ENCODE measurements at regions not wholly inside any gene's neighbourhood (a gene's known extent, or its start where the extent isn't known, plus 50 kb on each side); places are given as distances from the start of the nearest gene placed in this dataset.

GRCh38 chr3:168532135-168532534 is 436.4 kb upstream of the GOLIM4 start:
- H3K4me3 ChIP-seq (replicated peaks; ENCODE audit: low read depth, low read length), result no peak overlapping the region
- no peaks in the 10 kb centered on the region for H3K27me3 ChIP-seq (replicated peaks; ENCODE audit: control insufficient read depth, insufficient read depth, low read length)
- TF ChIP-seq, protein P1, sequence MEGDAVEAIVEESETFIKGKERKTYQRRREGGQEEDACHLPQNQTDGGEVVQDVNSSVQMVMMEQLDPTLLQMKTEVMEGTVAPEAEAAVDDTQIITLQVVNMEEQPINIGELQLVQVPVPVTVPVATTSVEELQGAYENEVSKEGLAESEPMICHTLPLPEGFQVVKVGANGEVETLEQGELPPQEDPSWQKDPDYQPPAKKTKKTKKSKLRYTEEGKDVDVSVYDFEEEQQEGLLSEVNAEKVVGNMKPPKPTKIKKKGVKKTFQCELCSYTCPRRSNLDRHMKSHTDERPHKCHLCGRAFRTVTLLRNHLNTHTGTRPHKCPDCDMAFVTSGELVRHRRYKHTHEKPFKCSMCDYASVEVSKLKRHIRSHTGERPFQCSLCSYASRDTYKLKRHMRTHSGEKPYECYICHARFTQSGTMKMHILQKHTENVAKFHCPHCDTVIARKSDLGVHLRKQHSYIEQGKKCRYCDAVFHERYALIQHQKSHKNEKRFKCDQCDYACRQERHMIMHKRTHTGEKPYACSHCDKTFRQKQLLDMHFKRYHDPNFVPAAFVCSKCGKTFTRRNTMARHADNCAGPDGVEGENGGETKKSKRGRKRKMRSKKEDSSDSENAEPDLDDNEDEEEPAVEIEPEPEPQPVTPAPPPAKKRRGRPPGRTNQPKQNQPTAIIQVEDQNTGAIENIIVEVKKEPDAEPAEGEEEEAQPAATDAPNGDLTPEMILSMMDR (IDR thresholded peaks at IDR 0.05; ENCODE audit: insufficient read depth, low read length, poor library complexity, severe bottlenecking), result no peak
- DNase-seq (ENCODE audit: extremely low read depth, insufficient read length), result no peak
- H3K36me3 ChIP-seq (ENCODE audit: control insufficient read depth, insufficient read depth, low read length), result no peaks in the 10 kb centered on the region

GRCh38 chr3:168531116-168531515 is 435.4 kb upstream of the GOLIM4 start:
- Histone ChIP-seq H3K4me3 (replicated peaks; ENCODE audit: low read depth, low read length) (no peak overlapping the region), H3K36me3 (ENCODE audit: control insufficient read depth, insufficient read depth, low read length) (no peaks in the 10 kb centered on the region), H3K27me3 (replicated peaks; ENCODE audit: control insufficient read depth, insufficient read depth, low read length) (no peaks in the 10 kb centered on the region)
- TF ChIP-seq, protein P1 (IDR thresholded peaks at IDR 0.05; ENCODE audit: insufficient read depth, low read length, poor library complexity, severe bottlenecking), result no peak
- DNase-seq (ENCODE audit: extremely low read depth, insufficient read length), result no peak

- no peaks in the 10 kb centered on the region for H3K27me3 ChIP-seq (replicated peaks; ENCODE audit: control insufficient read depth, insufficient read depth, low read length)
- no peak overlapping the region for H3K4me3 ChIP-seq (replicated peaks; ENCODE audit: low read depth, low read length)
- TF ChIP-seq, protein P1 (IDR thresholded peaks at IDR 0.05; ENCODE audit: insufficient read depth, low read length, poor library complexity, severe bottlenecking), result no peak
- H3K36me3 ChIP-seq (ENCODE audit: control insufficient read depth, insufficient read depth, low read length), result no peaks in the 10 kb centered on the region
- DNase-seq (ENCODE audit: extremely low read depth, insufficient read length), result no peak
Observed at GRCh38 chr3:168524129-168524528, 428.4 kb upstream of the GOLIM4 start.

GRCh38 chr3:168517249-168518071 is 421.7 kb upstream of the GOLIM4 start:
- peak; percentile 44 for DNase-seq (ENCODE audit: extremely low read depth, insufficient read length)
- H3K4me3 ChIP-seq (replicated peaks; ENCODE audit: low read depth, low read length), result no peak overlapping the region
- H3K27me3 ChIP-seq (replicated peaks; ENCODE audit: control insufficient read depth, insufficient read depth, low read length), result no peaks in the 10 kb centered on the region
- TF ChIP-seq, protein P1 (IDR thresholded peaks at IDR 0.05; ENCODE audit: insufficient read depth, low read length, poor library complexity, severe bottlenecking), result no peak
- H3K36me3 ChIP-seq (ENCODE audit: control insufficient read depth, insufficient read depth, low read length), result no peaks in the 10 kb centered on the region

DNA sequence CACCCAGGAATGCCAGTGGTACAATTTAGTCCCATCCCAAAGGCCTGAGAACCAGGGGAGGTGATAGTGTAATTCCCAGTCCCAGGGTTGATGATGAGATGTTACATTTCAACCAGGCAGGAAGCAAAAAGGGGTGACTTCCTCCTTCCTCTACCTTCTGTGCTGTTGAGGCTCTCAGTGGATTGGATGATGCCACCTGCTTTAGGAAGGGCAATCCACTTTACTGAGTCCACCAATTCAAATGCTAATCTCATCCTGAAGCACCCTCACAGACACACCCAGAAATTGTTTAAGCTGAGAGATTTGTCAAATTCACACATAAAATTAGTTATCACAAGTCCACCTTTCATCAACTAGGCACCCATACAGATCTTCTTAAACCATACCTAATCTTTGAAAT is 418.5 kb upstream of the GOLIM4 start:
- TF ChIP-seq, protein P1 (IDR thresholded peaks at IDR 0.05; ENCODE audit: insufficient read depth, low read length, poor library complexity, severe bottlenecking), result no peak
- H3K27me3 ChIP-seq (replicated peaks; ENCODE audit: control insufficient read depth, insufficient read depth, low read length), result no peaks in the 10 kb centered on the region
- H3K36me3 ChIP-seq (ENCODE audit: control insufficient read depth, insufficient read depth, low read length), result no peaks in the 10 kb centered on the region
- no peak for DNase-seq (ENCODE audit: extremely low read depth, insufficient read length)
- no peak overlapping the region for H3K4me3 ChIP-seq (replicated peaks; ENCODE audit: low read depth, low read length)

Measured in GM06990 (cell line).